ENCODE measurements at regions not wholly inside any gene's neighbourhood (a gene's known extent, or its start where the extent isn't known, plus 50 kb on each side); places are given as distances from the start of the nearest gene placed in this dataset.

- dilution Hi-C loops (cut with MboI; ENCODE audit: extremely low pct_ligation_motif_present, low sequenced_read_pairs) = no loop called here
- Histone ChIP-seq H3K27me3 (ENCODE audit: control insufficient read depth, extremely low read depth, insufficient read depth, low read length) (no peaks in the 10 kb centered on the region), H3K4me2 (ENCODE audit: control insufficient read depth, extremely low read depth, insufficient read depth, low read depth, low read length) (no peak overlapping the region), H3K4me3 (ENCODE audit: control insufficient read depth in 2 of 3, extremely low read depth in 1 of 3, insufficient read depth in 2 of 3, low read depth in 1 of 3, low read length in 3 of 3) (no peak overlapping the region), H3K4me1 (ENCODE audit: control insufficient read depth, extremely low read depth, insufficient read depth, low read length) (no peaks in the 10 kb centered on the region), H4K20me1 (ENCODE audit: control insufficient read depth, extremely low read depth, insufficient read depth, low read length) (no peaks in the 10 kb centered on the region), H3K9me1 (ENCODE audit: control insufficient read depth, extremely low read depth, insufficient read depth, low read length) (no peaks in the 10 kb centered on the region), H2AFZ (ENCODE audit: control insufficient read depth, low read length) (no peak overlapping the region), H3K27ac (ENCODE audit: control insufficient read depth, insufficient read depth, low read length) (no peak overlapping the region), H3K9me3 (ENCODE audit: control insufficient read depth, low read depth, low read length) (no peaks in the 10 kb centered on the region), H3K36me3 (ENCODE audit: control insufficient read depth in 2 of 2, extremely low read depth in 1 of 2, insufficient read depth in 2 of 2, low read length in 2 of 2) (no peaks in the 10 kb centered on the region), H3K79me2 (ENCODE audit: control insufficient read depth, insufficient read depth, low read length) (no peaks in the 10 kb centered on the region), H3K9ac (ENCODE audit: control insufficient read depth, extremely low read depth, insufficient read depth, low read length) (no peak overlapping the region)
- TF ChIP-seq EZH2 (IDR thresholded peaks at IDR 0.05; ENCODE audit: low read length) (no peak), CTCF (optimal IDR thresholded peaks at IDR 0.05 in 1 of 3, IDR thresholded peaks at IDR 0.05 in 1 of 3, conservative IDR thresholded peaks at IDR 0.05 in 1 of 3; ENCODE audit: extremely low read depth in 1 of 3, insufficient read depth in 2 of 3, low read length in 3 of 3) (no peak)
- FAIRE-seq = no peak
- DNase-seq (ENCODE audit: low read depth, low spot score) = no peak
These were observed 66.9 kb upstream of the TNR start for GRCh38 chr1:175810305-175810704.

GRCh38 chr1:175808999-175809398 lies 65.6 kb upstream of the TNR start:
- FAIRE-seq = no peak
- Histone ChIP-seq H3K27me3 (ENCODE audit: control insufficient read depth, extremely low read depth, insufficient read depth, low read length) (no peaks in the 10 kb centered on the region), H3K9ac (ENCODE audit: control insufficient read depth, extremely low read depth, insufficient read depth, low read length) (no peak overlapping the region)

More at GRCh38 chr1:175808999-175809398, 65.6 kb upstream of the TNR start:
- Histone ChIP-seq H3K79me2 (ENCODE audit: control insufficient read depth, insufficient read depth, low read length) (no peaks in the 10 kb centered on the region), H3K27ac (ENCODE audit: control insufficient read depth, insufficient read depth, low read length) (no peak overlapping the region), H3K4me2 (ENCODE audit: control insufficient read depth, extremely low read depth, insufficient read depth, low read depth, low read length) (no peak overlapping the region), H3K36me3 (ENCODE audit: control insufficient read depth in 2 of 2, extremely low read depth in 1 of 2, insufficient read depth in 2 of 2, low read length in 2 of 2) (no peaks in the 10 kb centered on the region), H3K4me3 (ENCODE audit: control insufficient read depth in 2 of 3, extremely low read depth in 1 of 3, insufficient read depth in 2 of 3, low read depth in 1 of 3, low read length in 3 of 3) (no peak overlapping the region), H3K9me3 (ENCODE audit: control insufficient read depth, low read depth, low read length) (no peaks in the 10 kb centered on the region), H3K4me1 (ENCODE audit: control insufficient read depth, extremely low read depth, insufficient read depth, low read length) (no peaks in the 10 kb centered on the region), H2AFZ (ENCODE audit: control insufficient read depth, low read length) (no peak overlapping the region), H3K9me1 (ENCODE audit: control insufficient read depth, extremely low read depth, insufficient read depth, low read length) (no peaks in the 10 kb centered on the region), H4K20me1 (ENCODE audit: control insufficient read depth, extremely low read depth, insufficient read depth, low read length) (no peaks in the 10 kb centered on the region)
- no peak for DNase-seq (ENCODE audit: low read depth, low spot score)
- dilution Hi-C loops (cut with MboI; ENCODE audit: extremely low pct_ligation_motif_present, low sequenced_read_pairs) = no loop called here
- TF ChIP-seq CTCF (optimal IDR thresholded peaks at IDR 0.05 in 1 of 3, IDR thresholded peaks at IDR 0.05 in 1 of 3, conservative IDR thresholded peaks at IDR 0.05 in 1 of 3; ENCODE audit: extremely low read depth in 1 of 3, insufficient read depth in 2 of 3, low read length in 3 of 3) (no peak), EZH2 (IDR thresholded peaks at IDR 0.05; ENCODE audit: low read length) (no peak)
